ENCODE measurements at regions not wholly inside any gene's neighbourhood (a gene's known extent, or its start where the extent isn't known, plus 50 kb on each side); places are given as distances from the start of the nearest gene placed in this dataset.

- Histone ChIP-seq H3K23ac (ENCODE audit: insufficient read length) (no peak overlapping the region), H3K79me1 (ENCODE audit: low read depth, low read length) (no peaks in the 10 kb centered on the region), H3K4me2 (ENCODE audit: insufficient read depth in 1 of 2, low read depth in 2 of 2, low read length in 2 of 2) (no peak overlapping the region), H3K4me1 (replicated peaks in 1 of 4; ENCODE audit: control insufficient read depth in 3 of 4, insufficient read depth in 4 of 4, low read length in 3 of 4) (no peaks in the 10 kb centered on the region), H4K5ac (ENCODE audit: insufficient read length, low read depth, low read length) (no peak overlapping the region), H3K18ac (ENCODE audit: extremely low read depth, low read length) (no peak overlapping the region), H2AFZ (ENCODE audit: low read length) (no peak overlapping the region), H2BK120ac (replicated peaks; ENCODE audit: low read depth, low read length) (no peak overlapping the region), H3K36me3 (ENCODE audit: control insufficient read depth in 2 of 4, insufficient read depth in 4 of 4, low read length in 3 of 4) (no peaks in the 10 kb centered on the region), H3K4ac (replicated peaks; ENCODE audit: insufficient read length, low read depth, low read length) (no peak overlapping the region), H3K4me3 (ENCODE audit: extremely low read depth in 1 of 4, insufficient read depth in 2 of 4, low read depth in 3 of 4, low read length in 4 of 4) (no peak overlapping the region), H3K56ac (replicated peaks; ENCODE audit: insufficient read length, low read depth, low read length) (no peak overlapping the region), H2AK5ac (ENCODE audit: low read depth, low read length) (no peak overlapping the region), H3K27ac (ENCODE audit: low read depth, low read length) (no peak overlapping the region), H4K20me1 (replicated peaks in 1 of 2; ENCODE audit: control insufficient read depth in 1 of 2, insufficient read depth in 2 of 2, low read length in 2 of 2) (no peaks in the 10 kb centered on the region), H2BK20ac (ENCODE audit: low read length) (no peak overlapping the region), H2BK12ac (ENCODE audit: low read depth, low read length) (no peak overlapping the region), H3K27me3 (replicated peaks in 1 of 4; ENCODE audit: control insufficient read depth in 3 of 4, extremely low read depth in 1 of 4, insufficient read depth in 3 of 4, low read length in 3 of 4) (no peaks in the 10 kb centered on the region), H4K8ac (ENCODE audit: extremely low read depth, insufficient read depth, low read length) (no peak overlapping the region), H2BK15ac (ENCODE audit: low read length) (no peak overlapping the region), H3K14ac (ENCODE audit: insufficient read length) (no peak overlapping the region), H3K23me2 (ENCODE audit: low read depth, low read length) (no peaks in the 10 kb centered on the region), H3K9me3 (ENCODE audit: insufficient read depth in 2 of 2, low read depth in 1 of 2, low read length in 1 of 2) (no peaks in the 10 kb centered on the region), H4K91ac (replicated peaks; ENCODE audit: insufficient read length, low read length) (no peak overlapping the region), H3K79me2 (ENCODE audit: control insufficient read depth in 1 of 2, insufficient read depth in 2 of 2, low read length in 2 of 2) (no peaks in the 10 kb centered on the region), H3K9ac (replicated peaks in 1 of 4; ENCODE audit: extremely low read depth in 1 of 4, low read depth in 3 of 4, low read length in 3 of 4) (no peak overlapping the region), H2BK5ac (ENCODE audit: low read depth, low read length) (no peak overlapping the region)
- DNase-seq (ENCODE audit: low read depth in 1 of 2, low spot score in 2 of 2) (no peak), FAIRE-seq (no peak)
- no peak for TF ChIP-seq CTBP2 (IDR thresholded peaks at IDR 0.05; ENCODE audit: borderline replicate concordance, insufficient read depth, insufficient read length, low read length)
- no peak for TF ChIP-seq KDM4A (IDR thresholded peaks at IDR 0.05; ENCODE audit: low read depth, low read length, severe bottlenecking)
- no peak for TF ChIP-seq GTF2F1 (IDR thresholded peaks at IDR 0.05; ENCODE audit: borderline replicate concordance, low read depth, low read length)
- TF ChIP-seq NANOG (IDR thresholded peaks at IDR 0.05; ENCODE audit: insufficient read depth, low read depth, low read length, poor library complexity, severe bottlenecking), result no peak
- no peak for TF ChIP-seq EZH2 (IDR thresholded peaks at IDR 0.05; ENCODE audit: low read depth, low read length, severe bottlenecking)
- WGBS, 2 experiments (ENCODE audit: extremely low coverage in 1 of 2, insufficient coverage in 1 of 2, insufficient read length in 1 of 2, insufficient replicate concordance in 2 of 2, low coverage in 1 of 2, low lambda C conversion rate in 2 of 2, missing lambda C conversion rate in 1 of 2), result 90% methylated on average over 2 of the region's 2 CpGs; no CpG with 5 or more reads in 1 of the 2 experiments
- CTCF ChIA-PET (ENCODE audit: partially characterized antibody), result interaction anchor here (0.6 to 4.1 kb wide), 2 partner anchors 12 to 22 kb away, joined by 3 to 25 read pairs; no protein-coding TSS in a partner anchor
- POLR2A ChIA-PET (ENCODE audit: partially characterized antibody), result no interaction called here
These were observed 191.3 kb downstream of the SMIM20 start for GRCh38 chr4:26105337-26105736.

Data from H1 (cell line).